HepG2 (cell line): ENCODE measurements at regions not wholly inside any gene's neighbourhood (a gene's known extent, or its start where the extent isn't known, plus 50 kb on each side); places are given as distances from the start of the nearest gene placed in this dataset.

Source experiments
- CTCF ChIP-seq: sonication (generic); formaldehyde crosslinking; IDR thresholded peaks from 2 replicates; pipeline ENCODE4 v1.5.0; 2020; ENCODE audit warnings: mild to moderate bottlenecking, missing genetic modification reagents, moderate library complexity
- EP300 ChIP-seq, 3 experiments: sonication (generic) in 1 of 3; formaldehyde crosslinking in 1 of 3; IDR thresholded peaks; 2 replicates each; pipeline versions ENCODE4 v1.5.1 to v1.6.1; 2011 to 2020; ENCODE audit warnings: low read depth in 2 of 3, low read length in 2 of 3, borderline replicate concordance in 1 of 3, improper control_type of control experiment in 1 of 3, mild to moderate bottlenecking in 1 of 3, missing genetic modification reagents in 1 of 3, moderate library complexity in 1 of 3
- MTA1 ChIP-seq: sonication (generic); formaldehyde crosslinking; IDR thresholded peaks from 2 replicates; pipeline ENCODE4 v1.4.0; 2020; ENCODE audit warnings: missing genetic modification reagents, mild to moderate bottlenecking, borderline replicate concordance
- POLR2A ChIP-seq, 2 experiments: IDR thresholded peaks; 2 replicates each; pipeline ENCODE4 v1.6.1; 2011; ENCODE audit warnings: low read depth in 2 of 2, low read length in 2 of 2, mild to moderate bottlenecking in 1 of 2, moderate library complexity in 1 of 2; ENCODE audit not compliant: insufficient read depth in 1 of 2
- PREB ChIP-seq: sonication (generic); formaldehyde crosslinking; IDR thresholded peaks from 2 replicates; pipeline ENCODE4 v1.4.0; 2020; ENCODE audit warnings: missing genetic modification reagents
- TAF15 ChIP-seq: fragments of 200-400 bp; formaldehyde crosslinking; IDR thresholded peaks from one replicate; pipeline ENCODE4 v1.6.1; 2018; ENCODE audit warnings: mild to moderate bottlenecking, low read depth, low read length; ENCODE audit not compliant: poor library complexity, severe bottlenecking

- no peak for TF ChIP-seq CTCF (CRISPR knock-in tag)
- TF ChIP-seq POLR2A (IDR thresholded peaks at IDR 0.05; ENCODE audit: insufficient read depth in 1 of 2, low read depth in 2 of 2, low read length in 2 of 2): no peak
- no peak for TF ChIP-seq TAF15
- no peak for TF ChIP-seq MTA1 (CRISPR knock-in tag)
- no peak for TF ChIP-seq PREB
- TF ChIP-seq EP300 (IDR thresholded peaks at IDR 0.05; ENCODE audit: low read depth in 2 of 2, low read length in 2 of 2): no peak
- no peak for TF ChIP-seq EP300 (CRISPR knock-in tag; IDR thresholded peaks at IDR 0.05; ENCODE audit: borderline replicate concordance)
Observed at GRCh38 chr11:87736928-87737327, 438.3 kb downstream of the RAB38 start.
